ENCODE measurements at regions not wholly inside any gene's neighbourhood (a gene's known extent, or its start where the extent isn't known, plus 50 kb on each side); places are given as distances from the start of the nearest gene placed in this dataset.

- H3K9me3 Mint-ChIP-seq: no peaks in the 10 kb centered on the region
- no peaks in the 10 kb centered on the region for H3K4me1 Mint-ChIP-seq
- TF ChIP-seq CTCF (IDR thresholded peaks at IDR 0.05): no peak
- no peaks in the 10 kb centered on the region for H3K27me3 Mint-ChIP-seq (ENCODE audit: low read depth, poor library complexity)
- H3K27ac Mint-ChIP-seq: no peak overlapping the region
- no peaks in the 10 kb centered on the region for H3K36me3 Mint-ChIP-seq (ENCODE audit: low read depth)
- H3K4me3 Mint-ChIP-seq: no peak overlapping the region
- DNase-seq: no peak
Measured at GRCh38 chr13:56317841-56318240, 822.9 kb upstream of the PRR20A start.

- Mint-ChIP-seq H3K36me3 (ENCODE audit: low read depth) (no peaks in the 10 kb centered on the region), H3K4me3 (no peak overlapping the region), H3K4me1 (no peaks in the 10 kb centered on the region), H3K27ac (no peak overlapping the region), H3K27me3 (ENCODE audit: low read depth, poor library complexity) (no peaks in the 10 kb centered on the region), H3K9me3 (no peaks in the 10 kb centered on the region)
- no peak for DNase-seq
- no peak for TF ChIP-seq CTCF (IDR thresholded peaks at IDR 0.05)
Measured at GRCh38 chr13:56332671-56333070, 808.0 kb upstream of the PRR20A start.

GRCh38 chr13:56335775-56336174, 804.9 kb upstream of the PRR20A start:
- H3K4me1 Mint-ChIP-seq: no peaks in the 10 kb centered on the region
- no peak overlapping the region for H3K4me3 Mint-ChIP-seq
- no peak for DNase-seq

GRCh38 chr13:56338421-56338820, 802.3 kb upstream of the PRR20A start:
- DNase-seq: no peak
- Mint-ChIP-seq H3K4me3 (no peak overlapping the region), H3K9me3 (no peaks in the 10 kb centered on the region), H3K4me1 (no peaks in the 10 kb centered on the region), H3K27ac (no peak overlapping the region), H3K27me3 (ENCODE audit: low read depth, poor library complexity) (no peaks in the 10 kb centered on the region), H3K36me3 (ENCODE audit: low read depth) (no peaks in the 10 kb centered on the region)
- no peak for TF ChIP-seq CTCF (IDR thresholded peaks at IDR 0.05)

More at GRCh38 chr13:56335775-56336174, 804.9 kb upstream of the PRR20A start:
- Mint-ChIP-seq H3K27ac (no peak overlapping the region), H3K27me3 (ENCODE audit: low read depth, poor library complexity) (no peaks in the 10 kb centered on the region), H3K9me3 (no peaks in the 10 kb centered on the region), H3K36me3 (ENCODE audit: low read depth) (no peaks in the 10 kb centered on the region)
- TF ChIP-seq CTCF (IDR thresholded peaks at IDR 0.05): no peak

- Mint-ChIP-seq H3K27me3 (ENCODE audit: low read depth, poor library complexity) (no peaks in the 10 kb centered on the region), H3K36me3 (ENCODE audit: low read depth) (no peaks in the 10 kb centered on the region), H3K9me3 (no peaks in the 10 kb centered on the region), H3K4me1 (no peaks in the 10 kb centered on the region), H3K4me3 (no peak overlapping the region), H3K27ac (no peak overlapping the region)
- TF ChIP-seq CTCF (IDR thresholded peaks at IDR 0.05): no peak
- DNase-seq: no peak
Measured at GRCh38 chr13:56347014-56347413, 793.7 kb upstream of the PRR20A start.

GRCh38 chr13:56349866-56350265, 790.9 kb upstream of the PRR20A start:
- H3K27ac Mint-ChIP-seq: no peak overlapping the region
- H3K36me3 Mint-ChIP-seq (ENCODE audit: low read depth): no peaks in the 10 kb centered on the region
- no peak for TF ChIP-seq CTCF (IDR thresholded peaks at IDR 0.05)
- H3K4me3 Mint-ChIP-seq: no peak overlapping the region
- H3K9me3 Mint-ChIP-seq: no peaks in the 10 kb centered on the region
- no peak for DNase-seq
- no peaks in the 10 kb centered on the region for H3K27me3 Mint-ChIP-seq (ENCODE audit: low read depth, poor library complexity)
- no peaks in the 10 kb centered on the region for H3K4me1 Mint-ChIP-seq
